Kidney (tissue), 13 donors: ENCODE measurements at regions not wholly inside any gene's neighbourhood (a gene's known extent, or its start where the extent isn't known, plus 50 kb on each side); places are given as distances from the start of the nearest gene placed in this dataset.
A peak's percentile ranks its signal among the peaks of the same experiment; 100 is the strongest.

Source experiments
- DNase-seq, 5 donors: peaks; one replicate each; pipeline ENCODE4 v3.0.0-alpha.2; 2013 to 2020
- FAIRE-seq: peaks from 2 replicates; lab custom pipeline; 2012; peaks lifted over from hg19 to GRCh38; lab: Jason Lieb, UNC
- H3K27ac ChIP-seq, 2 donors: one replicate each; pipeline ENCODE4 v1.7.0; 2013; ENCODE audit warnings: low read depth in 2 of 2, low read length in 2 of 2, inconsistent platforms in 1 of 2
- H3K27me3 ChIP-seq: one replicate; pipeline ENCODE4 v1.7.1; 2013; ENCODE audit warnings: low read length, inconsistent platforms; ENCODE audit not compliant: control insufficient read depth, insufficient read depth
- H3K36me3 ChIP-seq, 3 donors: one replicate each; pipeline versions ENCODE4 v1.7.0 to v1.7.1; 2013; ENCODE audit warnings: low read length in 3 of 3, control low read depth in 1 of 3, inconsistent platforms in 1 of 3; ENCODE audit not compliant: insufficient read depth in 3 of 3, control insufficient read depth in 2 of 3
- H3K4me1 ChIP-seq, 3 donors: one replicate each; pipeline versions ENCODE4 v1.7.0 to v1.7.1; 2013; ENCODE audit warnings: low read length in 3 of 3, inconsistent platforms in 1 of 3, low read depth in 1 of 3; ENCODE audit not compliant: control insufficient read depth in 2 of 3, insufficient read depth in 2 of 3
- H3K4me3 ChIP-seq, 3 donors: one replicate each; pipeline versions ENCODE4 v1.7.0 to v1.8.1; 2013; ENCODE audit warnings: low read length in 3 of 3, control low read depth in 1 of 3, inconsistent platforms in 1 of 3
- H3K9ac ChIP-seq, 3 donors: one replicate each; pipeline versions ENCODE4 v1.7.0 to v1.7.1; 2013; ENCODE audit warnings: low read length in 3 of 3, control low read depth in 1 of 3, inconsistent platforms in 1 of 3
- H3K9me3 ChIP-seq, 3 donors: one replicate each; pipeline versions ENCODE4 v1.7.0 to v1.7.1; 2013; ENCODE audit warnings: low read length in 3 of 3, control low read depth in 1 of 3, inconsistent platforms in 1 of 3; ENCODE audit not compliant: control insufficient read depth in 2 of 3, insufficient read depth in 1 of 3
- intact Hi-C: fragments of 100-400 bp; cut with DNase I; formaldehyde crosslinking; loops from one replicate; pipeline ENCODE4 v1.11.1; 2022
- TF ChIP-seq, protein P1 (sequence below): IDR thresholded peaks from 3 replicates; pipeline ENCODE4 v1.5.1; 2012; ENCODE audit warnings: mild to moderate bottlenecking, moderate library complexity, borderline replicate concordance; ENCODE audit not compliant: insufficient read depth; ENCODE audit errors: extremely low read depth
- donor health status: control.
- donor health status: control.
- donor health status: control.
- donor health status: control.
- donor health status: control.
- donor health status: DM: yes; HTN: yes; CAD: no.
- donor health status: Normal renal cell carcinoma (clear cell type).

DNA sequence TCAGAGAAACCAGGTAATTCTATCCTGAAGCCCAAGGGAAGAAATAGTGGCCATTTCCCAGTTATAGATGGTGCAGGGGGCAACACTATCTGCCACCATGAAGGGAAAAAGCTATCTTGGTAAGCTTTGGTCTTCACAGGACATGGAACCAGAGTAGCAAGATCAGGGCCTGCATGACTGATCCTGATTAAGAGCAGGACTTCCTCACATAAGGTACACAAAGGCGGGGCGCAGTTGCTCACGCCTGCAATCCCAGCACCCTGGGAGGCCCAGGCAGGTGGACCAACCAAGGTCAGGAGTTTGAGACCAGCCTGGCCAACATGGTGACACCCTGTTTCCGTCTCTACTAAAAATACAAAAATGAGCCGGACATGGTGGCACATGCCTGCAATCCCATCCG lies 148.4 kb upstream of the USP9X start:
- Histone ChIP-seq H3K9me3 (no peaks in the 10 kb centered on the region), H3K27me3 (peaks cover 2% of the 10 kb centered on the region), H3K4me1 (peaks cover 0 to 7% (median 3%) of the 10 kb centered on the region in 3 donors), H3K4me3 (no peak overlapping the region), H3K36me3 (no peaks in the 10 kb centered on the region), H3K27ac (no peak overlapping the region), H3K9ac (no peak overlapping the region)
- intact Hi-C loops, result no loop called here
- DNase-seq, result no peak
- FAIRE-seq, result no peak
- TF ChIP-seq, protein P1, sequence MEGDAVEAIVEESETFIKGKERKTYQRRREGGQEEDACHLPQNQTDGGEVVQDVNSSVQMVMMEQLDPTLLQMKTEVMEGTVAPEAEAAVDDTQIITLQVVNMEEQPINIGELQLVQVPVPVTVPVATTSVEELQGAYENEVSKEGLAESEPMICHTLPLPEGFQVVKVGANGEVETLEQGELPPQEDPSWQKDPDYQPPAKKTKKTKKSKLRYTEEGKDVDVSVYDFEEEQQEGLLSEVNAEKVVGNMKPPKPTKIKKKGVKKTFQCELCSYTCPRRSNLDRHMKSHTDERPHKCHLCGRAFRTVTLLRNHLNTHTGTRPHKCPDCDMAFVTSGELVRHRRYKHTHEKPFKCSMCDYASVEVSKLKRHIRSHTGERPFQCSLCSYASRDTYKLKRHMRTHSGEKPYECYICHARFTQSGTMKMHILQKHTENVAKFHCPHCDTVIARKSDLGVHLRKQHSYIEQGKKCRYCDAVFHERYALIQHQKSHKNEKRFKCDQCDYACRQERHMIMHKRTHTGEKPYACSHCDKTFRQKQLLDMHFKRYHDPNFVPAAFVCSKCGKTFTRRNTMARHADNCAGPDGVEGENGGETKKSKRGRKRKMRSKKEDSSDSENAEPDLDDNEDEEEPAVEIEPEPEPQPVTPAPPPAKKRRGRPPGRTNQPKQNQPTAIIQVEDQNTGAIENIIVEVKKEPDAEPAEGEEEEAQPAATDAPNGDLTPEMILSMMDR, result no peak

DNA sequence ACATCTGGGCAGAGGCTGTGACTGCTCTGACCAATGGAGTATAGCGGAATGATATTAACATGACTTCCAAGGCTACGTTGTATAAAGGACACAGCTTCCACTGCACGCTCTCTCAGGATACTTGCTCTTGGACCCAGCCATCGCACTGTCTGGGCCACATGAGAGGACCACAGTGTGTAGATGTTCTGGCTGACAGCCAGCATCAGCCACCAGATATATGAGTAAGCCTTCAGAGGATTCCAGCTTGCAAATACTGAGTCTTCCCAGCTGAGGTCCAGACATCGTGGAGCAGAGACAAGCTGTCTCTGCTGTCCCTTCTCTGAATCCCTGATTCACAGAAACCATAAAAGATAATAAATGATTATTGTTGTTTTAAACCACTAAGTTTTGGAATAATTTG lies 146.8 kb upstream of the USP9X start:
- peak in 2 of 5 donors; percentile 12 to 72 for DNase-seq
- H3K9me3 ChIP-seq, result no peaks in the 10 kb centered on the region
- H3K4me3 ChIP-seq, result no peak overlapping the region
- H3K36me3 ChIP-seq, result no peaks in the 10 kb centered on the region
- TF ChIP-seq, protein P1, result no peak
- H3K27ac ChIP-seq, result no peak overlapping the region
- no peak overlapping the region for H3K9ac ChIP-seq
- no peak for FAIRE-seq
- H3K27me3 ChIP-seq, result peaks cover 2% of the 10 kb centered on the region
- intact Hi-C loops, result no loop called here
- H3K4me1 ChIP-seq, result peaks cover 0 to 7% (median 0%) of the 10 kb centered on the region in 3 donors

- TF ChIP-seq, protein P1, result no peak
- H3K36me3 ChIP-seq, result no peaks in the 10 kb centered on the region
- intact Hi-C loops, result no loop called here
- no peaks in the 10 kb centered on the region for H3K27me3 ChIP-seq
- no peaks in the 10 kb centered on the region for H3K9me3 ChIP-seq
- H3K9ac ChIP-seq, result no peak overlapping the region
- H3K4me3 ChIP-seq, result no peak overlapping the region
- H3K4me1 ChIP-seq, result no peaks in the 10 kb centered on the region
- FAIRE-seq (no peak), DNase-seq (no peak)
- H3K27ac ChIP-seq, result no peak overlapping the region
These were observed 142.1 kb upstream of the USP9X start for GRCh38 chrX:40943093-40943641.

DNA sequence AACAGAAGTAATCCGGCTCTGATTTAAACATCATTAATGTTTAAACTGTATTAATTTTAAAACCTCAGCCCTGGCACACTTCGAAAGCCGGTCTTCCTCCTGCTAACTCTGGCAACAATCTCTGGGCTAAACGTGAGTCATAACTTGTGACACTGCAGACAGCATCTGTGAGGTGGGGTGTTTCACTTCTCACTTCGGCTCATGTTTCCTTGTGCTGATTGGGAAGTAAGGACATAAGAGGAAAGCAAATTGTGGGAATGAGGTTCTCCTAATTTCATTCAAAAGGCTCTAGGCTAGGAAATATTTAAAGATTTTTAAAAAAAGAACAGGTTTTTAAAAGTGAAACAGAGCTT lies 139.9 kb upstream of the USP9X start:
- Histone ChIP-seq H3K4me1 (no peaks in the 10 kb centered on the region), H3K9ac (no peak overlapping the region), H3K4me3 (no peak overlapping the region), H3K27me3 (no peaks in the 10 kb centered on the region), H3K27ac (no peak overlapping the region), H3K36me3 (no peaks in the 10 kb centered on the region), H3K9me3 (no peaks in the 10 kb centered on the region)
- FAIRE-seq (peak; percentile 74), DNase-seq (peak in 1 of 5 donors; percentile 49)
- TF ChIP-seq, protein P1, result no peak
- intact Hi-C loops, result no loop called here
